ENCODE measurements at regions not wholly inside any gene's neighbourhood (a gene's known extent, or its start where the extent isn't known, plus 50 kb on each side); places are given as distances from the start of the nearest gene placed in this dataset.

GRCh38 chr4:179871726-179872125 is 2371.5 kb upstream of the TENM3 start:
- TF ChIP-seq CTCF (IDR thresholded peaks at IDR 0.05; ENCODE audit: borderline replicate concordance, extremely low read depth, low read length, poor library complexity, severe bottlenecking): no peak
- no peak for TF ChIP-seq EZH2 (IDR thresholded peaks at IDR 0.05; ENCODE audit: borderline replicate concordance, low read depth, low read length, severe bottlenecking)
